Epithelial cell of proximal tubule (primary cell): ENCODE measurements at regions not wholly inside any gene's neighbourhood (a gene's known extent, or its start where the extent isn't known, plus 50 kb on each side); places are given as distances from the start of the nearest gene placed in this dataset.
"Not testable (repeated sequence)": the region's sequence is repeated elsewhere in the genome, so short reads cannot be mapped to it uniquely, and the experiment has no call there.

ENCODE experiments used
- DNase-seq: peaks from one replicate; pipeline ENCODE4 v3.0.0-alpha.2; 2011; ENCODE audit warnings: low read depth
- H3K4me3 ChIP-seq: 2 replicates; pipeline ENCODE4 v1.5.1; 2011; ENCODE audit warnings: low read depth, mild to moderate bottlenecking, low read length
- TF ChIP-seq, protein P1 (sequence below): conservative IDR thresholded peaks from 2 replicates; pipeline ENCODE4 v1.5.1; 2012; ENCODE audit warnings: low read depth, mild to moderate bottlenecking, low read length

DNA sequence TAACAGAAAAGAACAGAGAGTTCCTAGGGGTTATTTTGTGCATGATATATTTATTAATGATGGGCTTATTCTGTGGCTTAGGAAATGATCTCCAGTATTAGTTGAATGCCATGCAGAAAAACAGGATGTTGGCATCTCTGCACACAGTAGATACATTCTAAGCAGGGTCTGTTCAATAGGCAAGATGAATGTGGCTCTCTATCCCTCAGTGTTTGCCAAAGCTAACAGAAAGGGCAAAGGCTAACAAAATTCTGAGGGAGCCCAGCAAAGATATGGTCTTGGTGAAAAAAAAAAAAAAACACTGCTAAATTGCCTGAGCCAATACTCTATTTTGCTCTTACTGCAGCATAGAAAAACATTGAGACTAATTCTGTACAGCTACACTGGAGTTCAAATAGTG, 1095.8 kb downstream of the UQCRFS1 start:
- DNase-seq, result no peak
- H3K4me3 ChIP-seq, result no peak overlapping the region
- TF ChIP-seq, protein P1, sequence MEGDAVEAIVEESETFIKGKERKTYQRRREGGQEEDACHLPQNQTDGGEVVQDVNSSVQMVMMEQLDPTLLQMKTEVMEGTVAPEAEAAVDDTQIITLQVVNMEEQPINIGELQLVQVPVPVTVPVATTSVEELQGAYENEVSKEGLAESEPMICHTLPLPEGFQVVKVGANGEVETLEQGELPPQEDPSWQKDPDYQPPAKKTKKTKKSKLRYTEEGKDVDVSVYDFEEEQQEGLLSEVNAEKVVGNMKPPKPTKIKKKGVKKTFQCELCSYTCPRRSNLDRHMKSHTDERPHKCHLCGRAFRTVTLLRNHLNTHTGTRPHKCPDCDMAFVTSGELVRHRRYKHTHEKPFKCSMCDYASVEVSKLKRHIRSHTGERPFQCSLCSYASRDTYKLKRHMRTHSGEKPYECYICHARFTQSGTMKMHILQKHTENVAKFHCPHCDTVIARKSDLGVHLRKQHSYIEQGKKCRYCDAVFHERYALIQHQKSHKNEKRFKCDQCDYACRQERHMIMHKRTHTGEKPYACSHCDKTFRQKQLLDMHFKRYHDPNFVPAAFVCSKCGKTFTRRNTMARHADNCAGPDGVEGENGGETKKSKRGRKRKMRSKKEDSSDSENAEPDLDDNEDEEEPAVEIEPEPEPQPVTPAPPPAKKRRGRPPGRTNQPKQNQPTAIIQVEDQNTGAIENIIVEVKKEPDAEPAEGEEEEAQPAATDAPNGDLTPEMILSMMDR, result no peak

DNA sequence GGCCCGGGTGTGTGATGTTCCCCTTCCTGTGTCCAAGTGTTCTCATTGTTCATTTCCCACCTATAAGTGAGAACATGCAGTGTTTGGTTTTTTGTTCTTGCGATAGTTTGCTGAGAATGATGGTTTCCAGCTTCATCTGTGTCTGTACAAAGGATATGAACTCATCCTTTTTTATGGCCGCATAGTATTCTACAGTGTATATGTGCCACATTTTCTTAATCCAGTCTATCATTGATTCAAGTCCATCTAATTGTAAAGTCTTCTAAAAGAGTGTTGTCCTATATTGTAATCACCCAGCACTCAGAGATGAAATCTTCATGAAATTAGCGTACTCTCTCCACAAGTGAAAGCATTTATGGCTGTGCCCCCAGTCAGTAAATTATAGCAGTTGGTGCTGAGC, 1096.6 kb downstream of the UQCRFS1 start:
- DNase-seq, result not testable (repeated sequence)

GRCh38 chr19:28103921-28104320, 1109.0 kb downstream of the UQCRFS1 start:
- no peak for DNase-seq
- H3K4me3 ChIP-seq, result no peak overlapping the region
- TF ChIP-seq, protein P1, result no peak

More for the DNA sequence above, 1096.6 kb downstream of the UQCRFS1 start:
- not testable (repeated sequence) for H3K4me3 ChIP-seq

- not testable (repeated sequence) for H3K4me3 ChIP-seq, DNase-seq
Measured at GRCh38 chr19:28084659-28085157, 1128.2 kb downstream of the UQCRFS1 start.

DNA sequence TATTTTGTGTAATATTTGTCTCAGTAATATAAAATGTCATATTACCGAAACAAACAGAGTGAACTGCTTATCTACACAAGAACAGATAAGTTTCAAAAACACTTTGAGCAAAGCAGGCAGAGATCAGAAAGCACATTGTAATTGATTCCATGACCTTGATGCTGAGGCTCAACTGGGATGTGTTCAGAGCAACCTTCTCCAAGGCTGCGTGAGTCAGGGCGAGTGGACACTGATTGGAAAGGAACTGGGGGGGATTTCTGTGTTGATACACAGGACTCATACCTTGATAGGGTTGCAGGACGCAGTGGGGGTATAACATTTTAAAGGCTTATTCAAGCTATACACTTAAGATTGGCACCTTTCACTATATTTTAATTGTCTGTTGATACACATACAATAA, 1136.3 kb downstream of the UQCRFS1 start:
- TF ChIP-seq, protein P1, result no peak
- no peak overlapping the region for H3K4me3 ChIP-seq
- no peak for DNase-seq

DNA sequence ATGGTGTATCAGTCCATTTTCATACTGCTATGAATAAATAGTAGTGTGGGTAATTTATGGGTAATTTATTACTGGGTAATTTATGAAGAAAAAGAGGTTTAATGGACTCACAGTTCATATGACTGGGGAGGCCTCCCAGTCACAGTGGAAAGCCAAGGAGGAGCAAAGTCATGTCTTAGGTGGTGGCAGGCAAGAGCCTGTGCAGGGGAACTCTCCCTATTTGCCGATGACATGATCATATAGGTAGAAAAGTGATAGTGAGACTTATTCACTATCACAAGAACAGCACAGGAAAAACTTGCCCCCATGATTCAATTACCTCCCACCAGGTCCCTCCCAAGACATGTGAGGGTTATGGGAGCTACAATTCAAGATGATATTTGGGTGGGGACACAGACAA, 1137.7 kb downstream of the UQCRFS1 start:
- DNase-seq, result no peak
- TF ChIP-seq, protein P1, result no peak

DNA sequence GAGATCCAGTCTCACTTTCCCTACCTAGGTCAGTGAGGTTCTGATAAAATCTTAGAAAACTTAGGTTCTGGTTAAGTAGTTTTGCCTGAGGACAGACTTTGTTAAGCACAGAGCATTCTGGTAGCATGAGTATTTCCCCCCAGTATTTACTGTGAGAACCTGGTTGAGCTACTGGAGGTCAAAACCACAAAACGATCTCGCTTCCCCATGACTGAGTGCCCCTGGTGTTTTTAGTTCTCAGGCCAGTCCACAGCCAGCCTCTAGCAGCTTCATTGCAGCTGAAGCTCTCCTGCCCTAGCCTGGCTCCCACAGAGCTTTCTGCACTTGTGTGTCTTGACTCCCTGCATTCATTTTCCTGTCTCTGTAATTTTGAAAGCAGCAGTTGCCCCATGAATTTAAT, 1138.2 kb downstream of the UQCRFS1 start:
- peak; percentile 30 for DNase-seq
- TF ChIP-seq, protein P1, result no peak
- H3K4me3 ChIP-seq, result no peak overlapping the region

More for the DNA sequence above, 1137.7 kb downstream of the UQCRFS1 start:
- no peak overlapping the region for H3K4me3 ChIP-seq

DNA sequence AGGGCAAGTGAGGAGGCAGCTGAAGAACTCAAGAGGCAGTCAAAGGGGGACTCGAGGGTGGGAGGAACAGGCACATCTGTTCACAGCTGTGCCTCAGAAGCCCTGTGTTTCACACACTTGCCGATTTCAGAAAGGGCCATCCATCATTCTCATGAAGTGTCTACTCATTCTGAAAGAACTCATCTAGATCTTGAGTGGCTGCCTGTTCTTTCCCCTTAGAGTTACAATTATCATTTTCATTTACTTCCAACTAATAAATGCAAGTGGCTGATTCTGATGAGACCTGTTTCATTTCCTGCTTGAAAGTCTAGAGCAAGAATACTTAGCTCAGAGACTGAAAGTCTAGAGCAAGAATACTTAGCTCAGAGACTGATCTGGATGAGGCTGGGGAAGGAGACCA, 1145.1 kb downstream of the UQCRFS1 start:
- no peak overlapping the region for H3K4me3 ChIP-seq
- no peak for DNase-seq
- TF ChIP-seq, protein P1, result no peak
